NCI-H1417 treated with DMSO at 0.1 percent for 48 hours (cell line): ENCODE measurements at regions not wholly inside any gene's neighbourhood (a gene's known extent, or its start where the extent isn't known, plus 50 kb on each side); places are given as distances from the start of the nearest gene placed in this dataset.

ENCODE experiments used
- DNase-seq: peaks from one replicate; lab custom pipeline; 2025; lab: John Stamatoyannopoulos, UW

GRCh38 chr16:82405736-82406135, 221.0 kb upstream of the CDH13 start:
- no peak for DNase-seq

- DNase-seq: no peak
Measured at GRCh38 chr16:82404586-82405315, 222.0 kb upstream of the CDH13 start.

GRCh38 chr16:82402665-82403218, 224.0 kb upstream of the CDH13 start:
- no peak for DNase-seq

- no peak for DNase-seq
Measured at GRCh38 chr16:82400046-82400445, 226.7 kb upstream of the CDH13 start.

- no peak for DNase-seq
Measured at GRCh38 chr16:82396509-82396908, 226.5 kb upstream of the MPHOSPH6 start.

GRCh38 chr16:82395212-82395611, 225.2 kb upstream of the MPHOSPH6 start:
- no peak for DNase-seq

GRCh38 chr16:82391690-82392089, 221.7 kb upstream of the MPHOSPH6 start:
- no peak for DNase-seq

- DNase-seq: no peak
Measured at GRCh38 chr16:82389956-82390650, 220.1 kb upstream of the MPHOSPH6 start.

- DNase-seq: no peak
Measured at GRCh38 chr16:82386761-82387160, 216.7 kb upstream of the MPHOSPH6 start.

GRCh38 chr16:82384949-82385348, 214.9 kb upstream of the MPHOSPH6 start:
- DNase-seq: no peak

- no peak for DNase-seq
Measured at GRCh38 chr16:82384017-82384416, 214.0 kb upstream of the MPHOSPH6 start.

- DNase-seq: no peak
Measured at GRCh38 chr16:82382521-82382920, 212.5 kb upstream of the MPHOSPH6 start.

GRCh38 chr16:82379551-82379950, 209.5 kb upstream of the MPHOSPH6 start:
- DNase-seq: no peak

GRCh38 chr16:82373976-82374375, 204.0 kb upstream of the MPHOSPH6 start:
- no peak for DNase-seq

- DNase-seq: no peak
Measured at GRCh38 chr16:82370282-82370681, 200.3 kb upstream of the MPHOSPH6 start.

- DNase-seq: no peak
Measured at GRCh38 chr16:82368041-82368440, 198.0 kb upstream of the MPHOSPH6 start.

GRCh38 chr16:82366462-82366861, 196.4 kb upstream of the MPHOSPH6 start:
- DNase-seq: no peak

GRCh38 chr16:82364690-82365089, 194.7 kb upstream of the MPHOSPH6 start:
- no peak for DNase-seq

- no peak for DNase-seq
Measured at GRCh38 chr16:82363026-82363816, 193.2 kb upstream of the MPHOSPH6 start.

GRCh38 chr16:82361885-82362284, 191.9 kb upstream of the MPHOSPH6 start:
- no peak for DNase-seq

GRCh38 chr16:82360024-82360783, 190.2 kb upstream of the MPHOSPH6 start:
- no peak for DNase-seq
